GM12878 (cell line): ENCODE measurements at regions not wholly inside any gene's neighbourhood (a gene's known extent, or its start where the extent isn't known, plus 50 kb on each side); places are given as distances from the start of the nearest gene placed in this dataset.

Experiments used
- ATAC-seq: fragments of 200-7000 bp; cut with Tn5 transposase; 3 replicates; pipeline ENCODE4 v1.9.1; 2020; ENCODE audit warnings: mild to moderate bottlenecking, moderate library complexity
- BruUV-seq: library from RNA; stranded (reverse); fragments of 400-500 nt; replicated peaks from 2 replicates; lab custom pipeline; 2021; lab: Mats Ljungman, UMichigan
- CTCF ChIA-PET: fragments of 300-600 bp; sonication (Branson Sonifier 250); formaldehyde crosslinking; extraction: SDS; loops from one replicate; lab custom pipeline; 2021; ENCODE audit warnings: inconsistent platforms; lab: Yijun Ruan, JAX
- POLR2A ChIA-PET: fragments of 350-600 bp; formaldehyde crosslinking; extraction: SDS; loops from one replicate; lab custom pipeline; 2021; ENCODE audit warnings: inconsistent platforms; lab: Charles Lee
- RAD21 ChIA-PET: fragments of 300-600 bp; sonication (Branson Sonifier 250); formaldehyde crosslinking; loops from one replicate; lab custom pipeline; 2023; ENCODE audit warnings: antibody characterized with exemption; ENCODE audit not compliant: unreplicated experiment; lab: Charles Lee
- SMC1A ChIA-PET: fragments of 300-600 bp; sonication (Branson Sonifier 250); formaldehyde crosslinking; loops from one replicate; lab custom pipeline; 2023; ENCODE audit not compliant: unreplicated experiment, uncharacterized antibody; lab: Charles Lee
- DNase-seq: peaks from one replicate; pipeline ENCODE4 v3.0.0-alpha.2; 2011; ENCODE audit warnings: low read depth, low spot score
- FAIRE-seq: peaks from 3 replicates; lab custom pipeline; 2011; peaks lifted over from hg19 to GRCh38; lab: Jason Lieb, UNC
- H2AFZ ChIP-seq: 2 replicates; pipeline ENCODE4 v1.6.0; 2011; ENCODE audit warnings: low read depth, low read length, control low read depth; ENCODE audit not compliant: control insufficient read depth
- H3K27ac ChIP-seq: 2 replicates; pipeline ENCODE4 v1.5.1; 2011; ENCODE audit warnings: control low read depth; ENCODE audit not compliant: control insufficient read depth, insufficient read depth
- H3K27me3 ChIP-seq, 2 experiments: replicated peaks in 1 of 2; 2 replicates each; pipeline versions ENCODE4 v1.6.0 to v1.6.1; 2011; ENCODE audit warnings: low read length in 1 of 2; ENCODE audit not compliant: control insufficient read depth in 2 of 2, insufficient read depth in 2 of 2
- H3K36me3 ChIP-seq, 2 experiments: 2 replicates each; pipeline ENCODE4 v1.5.1; 2011; ENCODE audit warnings: low read length in 1 of 2; ENCODE audit not compliant: control insufficient read depth in 2 of 2, insufficient read depth in 2 of 2
- H3K4me1 ChIP-seq: 2 replicates; pipeline ENCODE4 v1.6.1; 2011; ENCODE audit warnings: mild to moderate bottlenecking, low read length, moderate library complexity, mixed read lengths; ENCODE audit not compliant: control insufficient read depth, insufficient read depth
- H3K4me2 ChIP-seq: 2 replicates; pipeline ENCODE4 v1.6.0; 2011; ENCODE audit warnings: control low read depth; ENCODE audit not compliant: control insufficient read depth, insufficient read depth
- H3K4me3 ChIP-seq: fragments of 200-600 bp; sonication (generic); 2 replicates; pipeline ENCODE4 v1.5.1; 2016
- H3K79me2 ChIP-seq: 2 replicates; pipeline ENCODE4 v1.6.0; 2011; ENCODE audit warnings: low read length; ENCODE audit not compliant: control insufficient read depth, insufficient read depth
- H3K9ac ChIP-seq: 2 replicates; pipeline ENCODE4 v1.8.0; 2011; ENCODE audit warnings: low read length, control low read depth, mixed read lengths; ENCODE audit not compliant: control insufficient read depth, insufficient read depth
- H3K9me3 ChIP-seq: replicated peaks from 3 replicates; pipeline ENCODE4 v1.5.1; 2011; ENCODE audit warnings: mild to moderate bottlenecking, low read length; ENCODE audit not compliant: control insufficient read depth, insufficient read depth
- H4K20me1 ChIP-seq: 2 replicates; pipeline ENCODE4 v1.6.0; 2011; ENCODE audit not compliant: control insufficient read depth, insufficient read depth
- E2F4 ChIP-seq: IDR thresholded peaks from 2 replicates; pipeline ENCODE4 v1.6.1; 2012; ENCODE audit warnings: low read depth, low read length, improper control_type of control experiment
- E4F1 ChIP-seq: fragments of 450-650 bp; IDR thresholded peaks from 2 replicates; pipeline ENCODE4 v1.6.1; 2018; ENCODE audit warnings: borderline replicate concordance, mild to moderate bottlenecking; ENCODE audit not compliant: partially characterized antibody
- IKZF1 ChIP-seq: fragments of 450-650 bp; conservative IDR thresholded peaks from 2 replicates; pipeline ENCODE4 v1.6.1; 2017; ENCODE audit warnings: antibody characterized with exemption, mild to moderate bottlenecking
- IRF4 ChIP-seq: IDR thresholded peaks from 2 replicates; pipeline ENCODE4 v1.6.1; 2011; ENCODE audit warnings: low read depth, low read length
- JUNB ChIP-seq: IDR thresholded peaks from 2 replicates; pipeline ENCODE4 v1.6.1; 2016; ENCODE audit warnings: antibody characterized with exemption, mild to moderate bottlenecking
- NR2C1 ChIP-seq: fragments of 450-650 bp; IDR thresholded peaks from 2 replicates; pipeline ENCODE4 v1.6.1; 2017; ENCODE audit warnings: antibody characterized with exemption, mild to moderate bottlenecking, moderate library complexity
- NRF1 ChIP-seq: conservative IDR thresholded peaks from 2 replicates; pipeline ENCODE4 v1.6.1; 2011; ENCODE audit warnings: mild to moderate bottlenecking, low read depth, low read length, improper control_type of control experiment
- SMARCA5 ChIP-seq: fragments of 450-650 bp; IDR thresholded peaks from 2 replicates; pipeline ENCODE4 v1.6.1; 2017; ENCODE audit warnings: mild to moderate bottlenecking
- SRF ChIP-seq, 2 experiments: IDR thresholded peaks; 2 replicates each; pipeline ENCODE4 v1.6.1; 2011; ENCODE audit warnings: low read depth in 2 of 2, low read length in 2 of 2, mild to moderate bottlenecking in 1 of 2, moderate library complexity in 1 of 2
- YBX1 ChIP-seq: fragments of 450-650 bp; IDR thresholded peaks from 2 replicates; pipeline ENCODE4 v1.6.1; 2016; ENCODE audit warnings: antibody characterized with exemption
- ZNF622 ChIP-seq: fragments of 450-650 bp; IDR thresholded peaks from 2 replicates; pipeline ENCODE4 v1.6.1; 2017; ENCODE audit warnings: mild to moderate bottlenecking, inconsistent platforms
- WGBS: methylation state at CpG from one replicate; pipeline ENCODE4 v1.1.6; 2016; ENCODE audit warnings: low lambda C conversion rate; ENCODE audit not compliant: insufficient replicate concordance, insufficient coverage; ENCODE audit errors: missing lambda C conversion rate; 5-methylcytosine and 5-hydroxymethylcytosine counted together
- in situ Hi-C: fragments of 300-500 bp; cut with MboI; formaldehyde crosslinking; loops from 9 replicates; pipeline ENCODE4 v1.14.3; 2018; ENCODE audit warnings: mixed read lengths
- intact Hi-C: fragments of 100-400 bp; cut with micrococcal nuclease; formaldehyde crosslinking; loops from one replicate; pipeline ENCODE4 v1.14.2; 2022; ENCODE audit not compliant: unreplicated experiment

DNA sequence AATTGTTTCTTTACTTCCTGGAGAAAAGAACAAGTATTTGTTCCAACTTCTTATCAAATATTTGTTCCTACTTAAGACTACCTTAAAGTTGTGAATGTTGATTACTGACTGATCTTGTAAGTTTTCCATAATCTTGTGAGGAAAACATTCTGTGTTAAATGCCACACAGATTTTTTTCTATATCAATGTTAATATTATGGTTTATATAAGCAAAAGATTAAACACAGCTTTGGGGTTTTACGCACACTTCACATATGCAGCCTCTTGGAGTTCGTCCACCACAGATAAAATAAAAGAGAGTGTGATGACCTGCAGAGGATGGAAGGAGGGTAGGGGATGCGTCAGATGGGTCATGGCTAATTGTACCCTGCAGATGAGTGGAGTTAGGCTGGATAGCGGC lies 780.0 kb upstream of the SALL3 start:
- Histone ChIP-seq H3K27me3 (no peaks in the 10 kb centered on the region), H4K20me1 (no peaks in the 10 kb centered on the region), H3K9ac (no peak overlapping the region), H3K9me3 (no peaks in the 10 kb centered on the region; the same call in 2 of the 3 replicates), H3K4me2 (no peak overlapping the region), H2AFZ (no peak overlapping the region), H3K27ac (no peak overlapping the region), H3K79me2 (no peaks in the 10 kb centered on the region), H3K36me3 (no peaks in the 10 kb centered on the region), H3K4me1 (no peaks in the 10 kb centered on the region), H3K4me3 (no peak overlapping the region)
- FAIRE-seq (no peak), DNase-seq (no peak), ATAC-seq (no peak)
- ChIA-PET POLR2A (no interaction called here), SMC1A (no interaction called here), RAD21 (no interaction called here), CTCF (no interaction called here)
- in situ Hi-C loops (no loop called here), intact Hi-C loops (no loop called here)
- 15% methylated on average over 4 of the region's 4 CpGs for WGBS
- TF ChIP-seq SMARCA5 (no peak), YBX1 (no peak), SRF (IDR thresholded peaks at IDR 0.05; ENCODE audit: low read depth in 2 of 2, low read length in 2 of 2) (no peak), ZNF622 (no peak), NR2C1 (no peak), JUNB (no peak), NRF1 (no peak)
- no TSS peak for BruUV-seq

GRCh38 chr18:78207942-78208341 lies 771.7 kb upstream of the SALL3 start:
- no peaks in the 10 kb centered on the region for H4K20me1 ChIP-seq
- no TSS peak for BruUV-seq
- in situ Hi-C loops (no loop called here), intact Hi-C loops (no loop called here)
- RAD21 ChIA-PET: no interaction called here
- ATAC-seq: no peak
- POLR2A ChIA-PET: no interaction called here
- SMC1A ChIA-PET: no interaction called here
- no peak overlapping the region for H3K27ac ChIP-seq
- no peaks in the 10 kb centered on the region for H3K27me3 ChIP-seq
- no peak overlapping the region for H3K4me3 ChIP-seq
- no peak overlapping the region for H2AFZ ChIP-seq
- TF ChIP-seq IRF4: no peak
- no peak for TF ChIP-seq IKZF1
- TF ChIP-seq E2F4: no peak
- TF ChIP-seq E4F1: no peak
- TF ChIP-seq, all 136 proteins: peak for 0
- no peaks in the 10 kb centered on the region for H3K9me3 ChIP-seq
- no peaks in the 10 kb centered on the region for H3K36me3 ChIP-seq
- no peak for FAIRE-seq
- H3K4me2 ChIP-seq: no peak overlapping the region
- WGBS: 24% methylated on average over 10 of the region's 10 CpGs
- H3K79me2 ChIP-seq: no peaks in the 10 kb centered on the region
- CTCF ChIA-PET: no interaction called here
- no peaks in the 10 kb centered on the region for H3K4me1 ChIP-seq
- H3K9ac ChIP-seq: no peak overlapping the region
- no peak for DNase-seq
